Effector memory CD4-positive, alpha-beta T cell (primary cell): ENCODE measurements at regions not wholly inside any gene's neighbourhood (a gene's known extent, or its start where the extent isn't known, plus 50 kb on each side); places are given as distances from the start of the nearest gene placed in this dataset.

Experiments used
- DNase-seq, 3 donors: peaks; one replicate each; pipeline ENCODE4 v3.0.0-alpha.2; 2020
- H3K27ac ChIP-seq: 2 replicates; pipeline ENCODE4 v1.7.0; 2013; ENCODE audit warnings: mild to moderate bottlenecking, low read length, moderate library complexity; ENCODE audit not compliant: insufficient read depth, poor library complexity, severe bottlenecking
- H3K27me3 ChIP-seq: replicated peaks from 2 replicates; pipeline ENCODE4 v1.7.0; 2013; ENCODE audit warnings: mild to moderate bottlenecking, low read length; ENCODE audit not compliant: insufficient read depth, control insufficient read depth, poor library complexity, severe bottlenecking
- H3K36me3 ChIP-seq: 2 replicates; pipeline ENCODE4 v1.7.0; 2013; ENCODE audit warnings: mild to moderate bottlenecking, low read length, moderate library complexity; ENCODE audit not compliant: control insufficient read depth, insufficient read depth
- H3K4me1 ChIP-seq: 2 replicates; pipeline ENCODE4 v1.7.0; 2013; ENCODE audit warnings: low read length, mild to moderate bottlenecking; ENCODE audit not compliant: control insufficient read depth, insufficient read depth, poor library complexity, severe bottlenecking
- H3K4me3 ChIP-seq: 2 replicates; pipeline ENCODE4 v1.7.0; 2013; ENCODE audit warnings: low read length, low read depth, mild to moderate bottlenecking; ENCODE audit not compliant: insufficient read depth, poor library complexity, severe bottlenecking
- H3K9me3 ChIP-seq: 2 replicates; pipeline ENCODE4 v1.7.0; 2013; ENCODE audit warnings: mild to moderate bottlenecking, low read length, moderate library complexity; ENCODE audit not compliant: control insufficient read depth

GRCh38 chr4:180203349-180203748, 2039.9 kb upstream of the TENM3 start:
- DNase-seq = no peak
- no peaks in the 10 kb centered on the region for H3K27me3 ChIP-seq
- no peaks in the 10 kb centered on the region for H3K4me1 ChIP-seq
- H3K27ac ChIP-seq = no peak overlapping the region
- H3K4me3 ChIP-seq = no peak overlapping the region
- H3K9me3 ChIP-seq = no peaks in the 10 kb centered on the region
- H3K36me3 ChIP-seq = no peaks in the 10 kb centered on the region

GRCh38 chr4:180205276-180205675, 2037.9 kb upstream of the TENM3 start:
- no peaks in the 10 kb centered on the region for H3K27me3 ChIP-seq
- no peaks in the 10 kb centered on the region for H3K9me3 ChIP-seq
- no peak overlapping the region for H3K27ac ChIP-seq
- no peak for DNase-seq
- no peaks in the 10 kb centered on the region for H3K4me1 ChIP-seq
- H3K36me3 ChIP-seq = no peaks in the 10 kb centered on the region
- H3K4me3 ChIP-seq = no peak overlapping the region

GRCh38 chr4:180207921-180208320, 2035.3 kb upstream of the TENM3 start:
- Histone ChIP-seq H3K36me3 (no peaks in the 10 kb centered on the region), H3K4me1 (no peaks in the 10 kb centered on the region), H3K27me3 (no peaks in the 10 kb centered on the region), H3K27ac (no peak overlapping the region), H3K4me3 (no peak overlapping the region), H3K9me3 (no peaks in the 10 kb centered on the region)
- DNase-seq = no peak

- Histone ChIP-seq H3K36me3 (no peaks in the 10 kb centered on the region), H3K4me1 (no peaks in the 10 kb centered on the region), H3K27me3 (no peaks in the 10 kb centered on the region), H3K27ac (no peak overlapping the region), H3K9me3 (no peaks in the 10 kb centered on the region), H3K4me3 (no peak overlapping the region)
- no peak for DNase-seq
Observed at GRCh38 chr4:180217070-180217469, 2026.1 kb upstream of the TENM3 start.

GRCh38 chr4:180219080-180219479, 2024.1 kb upstream of the TENM3 start:
- Histone ChIP-seq H3K27ac (no peak overlapping the region), H3K4me3 (no peak overlapping the region), H3K9me3 (no peaks in the 10 kb centered on the region), H3K27me3 (no peaks in the 10 kb centered on the region), H3K36me3 (no peaks in the 10 kb centered on the region), H3K4me1 (no peaks in the 10 kb centered on the region)
- DNase-seq = no peak

- H3K27me3 ChIP-seq = no peaks in the 10 kb centered on the region
- no peak for DNase-seq
- no peak overlapping the region for H3K4me3 ChIP-seq
- H3K4me1 ChIP-seq = no peaks in the 10 kb centered on the region
- no peaks in the 10 kb centered on the region for H3K9me3 ChIP-seq
- no peaks in the 10 kb centered on the region for H3K36me3 ChIP-seq
- no peak overlapping the region for H3K27ac ChIP-seq
Observed at GRCh38 chr4:180225977-180226376, 2017.2 kb upstream of the TENM3 start.

GRCh38 chr4:180234730-180235129, 2008.5 kb upstream of the TENM3 start:
- no peak overlapping the region for H3K27ac ChIP-seq
- no peaks in the 10 kb centered on the region for H3K4me1 ChIP-seq
- H3K9me3 ChIP-seq = no peaks in the 10 kb centered on the region
- H3K27me3 ChIP-seq = no peaks in the 10 kb centered on the region
- H3K4me3 ChIP-seq = no peak overlapping the region
- no peak for DNase-seq
- H3K36me3 ChIP-seq = no peaks in the 10 kb centered on the region

GRCh38 chr4:180240670-180241069, 2002.5 kb upstream of the TENM3 start:
- DNase-seq = no peak
- Histone ChIP-seq H3K9me3 (no peaks in the 10 kb centered on the region), H3K4me1 (no peaks in the 10 kb centered on the region), H3K4me3 (no peak overlapping the region), H3K27me3 (no peaks in the 10 kb centered on the region), H3K36me3 (no peaks in the 10 kb centered on the region), H3K27ac (no peak overlapping the region)

GRCh38 chr4:180253419-180253818, 1989.8 kb upstream of the TENM3 start:
- H3K4me1 ChIP-seq = no peaks in the 10 kb centered on the region
- no peak for DNase-seq
- H3K36me3 ChIP-seq = no peaks in the 10 kb centered on the region
- H3K9me3 ChIP-seq = no peaks in the 10 kb centered on the region
- H3K27ac ChIP-seq = no peak overlapping the region
- no peaks in the 10 kb centered on the region for H3K27me3 ChIP-seq
- H3K4me3 ChIP-seq = no peak overlapping the region

- H3K27me3 ChIP-seq = no peaks in the 10 kb centered on the region
- no peak for DNase-seq
- H3K36me3 ChIP-seq = no peaks in the 10 kb centered on the region
- H3K4me1 ChIP-seq = no peaks in the 10 kb centered on the region
- no peak overlapping the region for H3K27ac ChIP-seq
- no peak overlapping the region for H3K4me3 ChIP-seq
- H3K9me3 ChIP-seq = no peaks in the 10 kb centered on the region
Observed at GRCh38 chr4:180261346-180261745, 1981.9 kb upstream of the TENM3 start.

GRCh38 chr4:180280076-180280475, 1963.1 kb upstream of the TENM3 start:
- no peaks in the 10 kb centered on the region for H3K4me1 ChIP-seq
- no peaks in the 10 kb centered on the region for H3K27me3 ChIP-seq
- no peak overlapping the region for H3K27ac ChIP-seq
- no peaks in the 10 kb centered on the region for H3K9me3 ChIP-seq
- no peak for DNase-seq
- H3K36me3 ChIP-seq = no peaks in the 10 kb centered on the region
- H3K4me3 ChIP-seq = no peak overlapping the region
